HFF-Myc (cell line): ENCODE measurements at regions not wholly inside any gene's neighbourhood (a gene's known extent, or its start where the extent isn't known, plus 50 kb on each side); places are given as distances from the start of the nearest gene placed in this dataset.
"Not testable (repeated sequence)": the region's sequence is repeated elsewhere in the genome, so short reads cannot be mapped to it uniquely, and the experiment has no call there.

Experiments used
- DNase-seq: peaks from one replicate; pipeline ENCODE4 v3.0.0-alpha.2; 2011; ENCODE audit warnings: low read depth; ENCODE audit errors: extremely low read depth
- H3K4me3 ChIP-seq: replicated peaks from 2 replicates; pipeline ENCODE4 v1.5.1; 2011; ENCODE audit warnings: low read depth, mild to moderate bottlenecking, control low read depth, low read length
- TF ChIP-seq, protein P1 (sequence below): IDR thresholded peaks from 2 replicates; pipeline ENCODE4 v1.5.1; 2012; ENCODE audit warnings: mild to moderate bottlenecking, low read depth, low read length, control low read depth; ENCODE audit errors: missing control alignments

DNA sequence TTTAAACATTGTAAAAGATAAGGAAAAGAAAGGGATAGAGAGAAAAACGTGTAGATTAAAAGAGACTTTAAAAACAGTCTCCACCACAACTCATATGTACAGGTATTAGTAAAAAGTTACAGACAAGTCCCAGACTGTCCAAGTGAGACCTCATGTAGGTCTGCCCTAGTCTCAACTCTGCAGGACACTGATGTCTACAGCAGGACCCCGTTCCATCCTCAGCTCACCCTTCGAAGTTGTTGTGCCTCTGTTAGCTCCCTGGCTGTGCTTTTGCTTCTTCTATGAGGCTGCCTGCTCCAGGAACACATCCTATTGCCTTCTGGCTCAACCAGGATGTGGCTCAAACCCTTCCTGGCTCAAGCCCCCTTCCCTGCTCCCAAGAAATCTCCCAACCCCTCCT is 72.9 kb upstream of the FBXO28 start:
- no peak for DNase-seq
- TF ChIP-seq, protein P1, sequence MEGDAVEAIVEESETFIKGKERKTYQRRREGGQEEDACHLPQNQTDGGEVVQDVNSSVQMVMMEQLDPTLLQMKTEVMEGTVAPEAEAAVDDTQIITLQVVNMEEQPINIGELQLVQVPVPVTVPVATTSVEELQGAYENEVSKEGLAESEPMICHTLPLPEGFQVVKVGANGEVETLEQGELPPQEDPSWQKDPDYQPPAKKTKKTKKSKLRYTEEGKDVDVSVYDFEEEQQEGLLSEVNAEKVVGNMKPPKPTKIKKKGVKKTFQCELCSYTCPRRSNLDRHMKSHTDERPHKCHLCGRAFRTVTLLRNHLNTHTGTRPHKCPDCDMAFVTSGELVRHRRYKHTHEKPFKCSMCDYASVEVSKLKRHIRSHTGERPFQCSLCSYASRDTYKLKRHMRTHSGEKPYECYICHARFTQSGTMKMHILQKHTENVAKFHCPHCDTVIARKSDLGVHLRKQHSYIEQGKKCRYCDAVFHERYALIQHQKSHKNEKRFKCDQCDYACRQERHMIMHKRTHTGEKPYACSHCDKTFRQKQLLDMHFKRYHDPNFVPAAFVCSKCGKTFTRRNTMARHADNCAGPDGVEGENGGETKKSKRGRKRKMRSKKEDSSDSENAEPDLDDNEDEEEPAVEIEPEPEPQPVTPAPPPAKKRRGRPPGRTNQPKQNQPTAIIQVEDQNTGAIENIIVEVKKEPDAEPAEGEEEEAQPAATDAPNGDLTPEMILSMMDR = no peak
- H3K4me3 ChIP-seq = no peak overlapping the region

- not testable (repeated sequence) for H3K4me3 ChIP-seq, DNase-seq
These were observed 73.5 kb upstream of the FBXO28 start for GRCh38 chr1:224040423-224040822.

- not testable (repeated sequence) for DNase-seq, H3K4me3 ChIP-seq
These were observed 73.9 kb upstream of the FBXO28 start for GRCh38 chr1:224040006-224040405.

DNA sequence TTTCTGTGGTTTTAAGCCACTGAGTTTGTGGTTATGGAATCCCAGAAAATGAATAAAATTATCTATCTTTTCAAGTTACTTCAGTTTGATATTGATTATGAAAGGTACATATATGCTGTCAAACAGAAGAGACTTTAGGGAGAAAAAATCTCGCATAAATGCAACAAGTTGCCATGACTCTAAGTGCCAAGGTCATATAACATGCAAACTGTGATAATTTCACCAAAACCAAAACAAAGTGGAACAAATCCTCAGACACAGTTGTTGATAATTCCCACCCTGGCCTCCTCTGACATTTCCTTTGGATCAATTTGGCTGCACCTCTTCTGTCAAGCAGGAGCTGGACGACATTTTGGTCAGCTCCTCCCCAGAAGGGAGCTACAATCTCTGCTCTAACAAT is 75.1 kb upstream of the FBXO28 start:
- H3K4me3 ChIP-seq, DNase-seq: not testable (repeated sequence)

- DNase-seq, H3K4me3 ChIP-seq: not testable (repeated sequence)
These were observed 76.5 kb upstream of the FBXO28 start for GRCh38 chr1:224037362-224037761.

- not testable (repeated sequence) for H3K4me3 ChIP-seq, DNase-seq
These were observed 81.2 kb upstream of the FBXO28 start for GRCh38 chr1:224032608-224033276.

- not testable (repeated sequence) for H3K4me3 ChIP-seq, DNase-seq
These were observed 81.9 kb upstream of the FBXO28 start for GRCh38 chr1:224031986-224032385.

DNA sequence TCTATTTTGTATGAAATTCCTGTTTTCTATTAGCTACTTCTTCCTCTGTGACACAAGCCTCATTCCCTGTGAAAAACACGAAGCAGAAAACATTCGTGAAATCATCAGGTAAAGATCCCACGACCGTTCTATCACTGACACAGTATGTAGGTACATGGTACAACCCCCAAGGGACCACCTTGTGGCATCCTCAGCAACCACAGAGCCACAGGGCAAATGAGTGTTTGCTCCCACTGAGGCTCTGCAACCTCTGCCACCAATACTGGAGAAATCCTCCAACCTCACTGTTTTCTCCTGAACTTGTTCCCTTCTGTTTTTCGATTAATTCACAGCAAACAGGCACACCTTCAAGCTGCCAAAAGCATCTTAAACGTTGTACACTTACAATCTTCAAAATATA is 83.7 kb upstream of the FBXO28 start:
- H3K4me3 ChIP-seq, DNase-seq: not testable (repeated sequence)

GRCh38 chr1:224029286-224030025 is 84.5 kb upstream of the FBXO28 start:
- not testable (repeated sequence) for H3K4me3 ChIP-seq, DNase-seq

DNA sequence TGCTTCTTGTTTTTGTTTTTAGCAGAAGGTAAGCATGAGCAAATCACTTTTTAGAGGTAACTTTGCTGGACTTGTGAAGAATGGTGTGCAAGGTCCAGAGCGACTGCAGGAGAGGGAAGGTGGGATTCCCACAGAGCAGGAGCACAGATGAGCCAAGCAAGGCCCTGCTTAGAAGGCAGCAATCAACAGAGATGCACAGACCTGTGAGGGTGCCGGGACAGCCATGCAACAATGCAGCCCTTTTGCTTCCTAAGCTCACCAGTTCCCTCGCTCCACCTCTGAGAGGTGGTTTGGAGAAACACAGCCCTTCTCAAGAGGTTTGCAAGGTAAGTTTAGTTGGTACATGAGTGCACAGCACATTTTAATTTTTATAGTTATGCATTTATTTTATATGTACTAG is 85.1 kb upstream of the FBXO28 start:
- not testable (repeated sequence) for H3K4me3 ChIP-seq, DNase-seq

DNA sequence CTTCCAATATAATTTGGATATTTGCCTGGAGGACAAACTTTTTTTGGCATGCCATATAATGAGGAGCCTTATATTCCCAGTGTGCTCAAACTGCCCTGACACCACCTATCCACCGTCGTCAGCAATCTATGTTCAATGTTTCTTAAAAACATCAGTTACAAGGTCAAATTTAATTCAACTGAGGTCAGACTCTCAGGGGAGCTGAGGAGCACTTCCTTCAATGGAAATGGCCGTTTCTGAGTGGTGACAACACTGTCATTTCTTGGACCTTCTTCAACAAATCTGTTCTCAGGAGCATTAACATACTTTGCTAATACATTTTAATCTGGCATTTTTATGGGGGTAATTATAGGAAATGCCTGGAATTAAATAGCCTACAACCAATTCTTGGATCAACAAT is 90.8 kb upstream of the FBXO28 start:
- not testable (repeated sequence) for DNase-seq, H3K4me3 ChIP-seq

- DNase-seq, H3K4me3 ChIP-seq: not testable (repeated sequence)
These were observed 91.5 kb upstream of the FBXO28 start for GRCh38 chr1:224022249-224022970.

GRCh38 chr1:224019866-224020265 is 94.0 kb upstream of the FBXO28 start:
- not testable (repeated sequence) for DNase-seq, H3K4me3 ChIP-seq

- not testable (repeated sequence) for H3K4me3 ChIP-seq, DNase-seq
These were observed 98.1 kb upstream of the FBXO28 start for GRCh38 chr1:224015782-224016181.
